HCT116 (cell line): ENCODE measurements at regions not wholly inside any gene's neighbourhood (a gene's known extent, or its start where the extent isn't known, plus 50 kb on each side); places are given as distances from the start of the nearest gene placed in this dataset.

Source experiments
- TCF7L2 ChIP-seq: IDR thresholded peaks from 2 replicates; pipeline ENCODE4 v1.7.0; 2011; ENCODE audit warnings: borderline replicate concordance, inconsistent platforms; ENCODE audit not compliant: insufficient read depth, insufficient read length; ENCODE audit errors: extremely low read depth
- ZNF274 ChIP-seq: fragments of 200-500 bp; sonication (Bioruptor generic); IDR thresholded peaks from 2 replicates; pipeline ENCODE4 v1.6.1; 2014; ENCODE audit warnings: mild to moderate bottlenecking, low read depth, low read length, inconsistent platforms
- TF ChIP-seq, protein P1 (sequence below): IDR thresholded peaks from 2 replicates; pipeline ENCODE4 v1.6.1; 2011; ENCODE audit warnings: mild to moderate bottlenecking, low read length, moderate library complexity; ENCODE audit not compliant: insufficient replicate concordance; ENCODE audit errors: extremely low read depth

DNA sequence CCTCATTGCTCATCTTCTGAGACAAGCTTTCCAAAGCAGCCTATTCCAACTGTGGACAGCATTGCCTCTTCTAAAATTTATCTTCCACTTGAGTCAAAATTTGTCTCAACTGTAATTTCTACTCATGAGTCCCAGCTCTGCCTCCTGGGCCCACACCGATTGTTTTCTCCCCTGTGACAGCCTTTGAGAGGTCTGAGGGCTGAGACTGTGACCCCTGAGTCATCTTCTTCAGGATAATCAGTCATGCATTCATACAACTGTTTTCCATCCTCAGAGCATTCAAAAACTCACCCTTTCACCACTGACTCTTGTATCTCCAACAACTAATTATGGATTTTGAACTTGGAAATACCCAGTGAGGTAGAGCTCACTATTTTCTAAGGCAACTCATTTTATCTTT, 228.1 kb downstream of the EDA2R start (continued):
- TF ChIP-seq, protein P1, sequence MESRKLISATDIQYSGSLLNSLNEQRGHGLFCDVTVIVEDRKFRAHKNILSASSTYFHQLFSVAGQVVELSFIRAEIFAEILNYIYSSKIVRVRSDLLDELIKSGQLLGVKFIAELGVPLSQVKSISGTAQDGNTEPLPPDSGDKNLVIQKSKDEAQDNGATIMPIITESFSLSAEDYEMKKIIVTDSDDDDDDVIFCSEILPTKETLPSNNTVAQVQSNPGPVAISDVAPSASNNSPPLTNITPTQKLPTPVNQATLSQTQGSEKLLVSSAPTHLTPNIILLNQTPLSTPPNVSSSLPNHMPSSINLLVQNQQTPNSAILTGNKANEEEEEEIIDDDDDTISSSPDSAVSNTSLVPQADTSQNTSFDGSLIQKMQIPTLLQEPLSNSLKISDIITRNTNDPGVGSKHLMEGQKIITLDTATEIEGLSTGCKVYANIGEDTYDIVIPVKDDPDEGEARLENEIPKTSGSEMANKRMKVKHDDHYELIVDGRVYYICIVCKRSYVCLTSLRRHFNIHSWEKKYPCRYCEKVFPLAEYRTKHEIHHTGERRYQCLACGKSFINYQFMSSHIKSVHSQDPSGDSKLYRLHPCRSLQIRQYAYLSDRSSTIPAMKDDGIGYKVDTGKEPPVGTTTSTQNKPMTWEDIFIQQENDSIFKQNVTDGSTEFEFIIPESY = no peak
- TF ChIP-seq ZNF274 = no peak
- no peak for TF ChIP-seq TCF7L2
